H9 (cell line): ENCODE measurements at regions not wholly inside any gene's neighbourhood (a gene's known extent, or its start where the extent isn't known, plus 50 kb on each side); places are given as distances from the start of the nearest gene placed in this dataset.

Experiments
- DNase-seq: peaks from one replicate; pipeline ENCODE4 v3.0.0-alpha.2; 2017
- H2AFZ ChIP-seq: one replicate; pipeline ENCODE4 v1.6.1; 2013; ENCODE audit warnings: mild to moderate bottlenecking, low read length, control low read depth, moderate library complexity
- H2AK5ac ChIP-seq: 2 replicates; pipeline ENCODE4 v1.6.1; 2013; ENCODE audit warnings: low read length, control low read depth, mixed read lengths; ENCODE audit not compliant: insufficient read length
- H2BK120ac ChIP-seq: one replicate; pipeline ENCODE4 v1.6.1; 2013; ENCODE audit warnings: low read depth, mild to moderate bottlenecking, low read length, control low read depth, inconsistent platforms; ENCODE audit not compliant: poor library complexity, severe bottlenecking
- H2BK12ac ChIP-seq: 2 replicates; pipeline ENCODE4 v1.6.1; 2013; ENCODE audit warnings: low read length, control low read depth, mixed read lengths, low read depth; ENCODE audit not compliant: insufficient read length
- H2BK15ac ChIP-seq: 2 replicates; pipeline ENCODE4 v1.6.1; 2013; ENCODE audit warnings: low read depth, low read length, control low read depth
- H2BK20ac ChIP-seq: one replicate; pipeline ENCODE4 v1.6.1; 2013; ENCODE audit warnings: low read depth, mild to moderate bottlenecking, low read length, control low read depth, inconsistent platforms; ENCODE audit not compliant: poor library complexity, severe bottlenecking
- H2BK5ac ChIP-seq: 2 replicates; pipeline ENCODE4 v1.6.1; 2013; ENCODE audit warnings: low read length, control low read depth, mixed read lengths; ENCODE audit not compliant: insufficient read length
- H3K14ac ChIP-seq: 2 replicates; pipeline ENCODE4 v1.6.1; 2013; ENCODE audit warnings: low read length, control low read depth; ENCODE audit not compliant: insufficient read depth
- H3K18ac ChIP-seq: 2 replicates; pipeline ENCODE4 v1.6.1; 2013; ENCODE audit warnings: low read depth, mild to moderate bottlenecking, mixed read lengths, low read length, control low read depth; ENCODE audit not compliant: insufficient read length
- H3K23ac ChIP-seq: 2 replicates; pipeline ENCODE4 v1.6.1; 2013; ENCODE audit warnings: low read length, control low read depth, mixed read lengths, low read depth; ENCODE audit not compliant: insufficient read length
- H3K23me2 ChIP-seq: 2 replicates; pipeline ENCODE4 v1.6.1; 2013; ENCODE audit warnings: low read depth, mild to moderate bottlenecking, mixed read lengths, low read length, control low read depth; ENCODE audit not compliant: insufficient read length, poor library complexity, severe bottlenecking
- H3K27ac ChIP-seq: 2 replicates; pipeline ENCODE4 v1.5.1; 2013; ENCODE audit warnings: low read length, control low read depth, mixed read lengths, low read depth; ENCODE audit not compliant: insufficient read length
- H3K27me3 ChIP-seq: 2 replicates; pipeline ENCODE4 v1.6.1; 2013; ENCODE audit warnings: low read length, control low read depth, inconsistent platforms; ENCODE audit not compliant: insufficient read depth
- H3K4ac ChIP-seq: 2 replicates; pipeline ENCODE4 v1.6.1; 2013; ENCODE audit warnings: low read depth, mild to moderate bottlenecking, control low read depth, inconsistent platforms, low read length, moderate library complexity
- H3K4me1 ChIP-seq: 2 replicates; pipeline ENCODE4 v1.6.1; 2013; ENCODE audit warnings: low read length, control low read depth, inconsistent platforms; ENCODE audit not compliant: insufficient read depth
- H3K4me2 ChIP-seq: 2 replicates; pipeline ENCODE4 v1.6.1; 2013; ENCODE audit warnings: low read length, control low read depth, mixed read lengths; ENCODE audit not compliant: insufficient read length, insufficient read depth
- H3K56ac ChIP-seq: 2 replicates; pipeline ENCODE4 v1.6.1; 2013; ENCODE audit warnings: low read depth, mild to moderate bottlenecking, mixed read lengths, low read length, control low read depth; ENCODE audit not compliant: insufficient read length
- H3K79me1 ChIP-seq: 2 replicates; pipeline ENCODE4 v1.6.1; 2013; ENCODE audit warnings: low read depth, mild to moderate bottlenecking, moderate library complexity, low read length, control low read depth, inconsistent platforms; ENCODE audit not compliant: insufficient read depth, poor library complexity, severe bottlenecking
- H3K79me2 ChIP-seq: 2 replicates; pipeline ENCODE4 v1.6.1; 2013; ENCODE audit warnings: low read length, control low read depth, inconsistent platforms; ENCODE audit not compliant: insufficient read depth
- H3K9ac ChIP-seq: 2 replicates; pipeline ENCODE4 v1.6.1; 2013; ENCODE audit warnings: low read length, control low read depth, mixed read lengths; ENCODE audit not compliant: insufficient read length; ENCODE audit errors: extremely low read depth
- H3K9me3 ChIP-seq: one replicate; pipeline ENCODE4 v1.6.1; 2013; ENCODE audit warnings: low read depth, low read length, inconsistent platforms; ENCODE audit not compliant: control insufficient read depth
- H3T11ph ChIP-seq: one replicate; pipeline ENCODE4 v1.6.1; 2013; ENCODE audit warnings: mild to moderate bottlenecking, low read length, control low read depth, inconsistent platforms
- H4K20me1 ChIP-seq: one replicate; pipeline ENCODE4 v1.6.1; 2013; ENCODE audit not compliant: control insufficient read depth, insufficient read length, insufficient read depth
- H4K5ac ChIP-seq: 2 replicates; pipeline ENCODE4 v1.6.1; 2013; ENCODE audit warnings: low read depth, mild to moderate bottlenecking, mixed read lengths, low read length, control low read depth; ENCODE audit not compliant: insufficient read length
- H4K8ac ChIP-seq: replicated peaks from 2 replicates; pipeline ENCODE4 v1.6.1; 2013; ENCODE audit warnings: low read length, control low read depth, mixed read lengths, low read depth; ENCODE audit not compliant: insufficient read length
- H4K91ac ChIP-seq: 2 replicates; pipeline ENCODE4 v1.6.1; 2013; ENCODE audit warnings: low read depth, mild to moderate bottlenecking, moderate library complexity, mixed read lengths, low read length, control low read depth; ENCODE audit not compliant: insufficient read length
- H3K27ac Mint-ChIP-seq, 3 experiments: 2 replicates in 2 of 3; 3 replicates in 1 of 3; pipeline ENCODE4 v1.8.0; 2020 to 2021; ENCODE audit warnings: mixed read lengths in 3 of 3, mild to moderate bottlenecking in 1 of 3, moderate library complexity in 1 of 3
- H3K27me3 Mint-ChIP-seq: 2 replicates; pipeline ENCODE4 v1.8.0; 2021; ENCODE audit warnings: low read depth, mild to moderate bottlenecking, moderate library complexity, mixed read lengths
- H3K36me3 Mint-ChIP-seq, 3 experiments: 2 replicates in 2 of 3; 3 replicates in 1 of 3; pipeline ENCODE4 v1.8.0; 2020 to 2021; ENCODE audit warnings: low read depth in 3 of 3, mixed read lengths in 3 of 3; ENCODE audit not compliant: insufficient read depth in 1 of 3
- H3K4me1 Mint-ChIP-seq, 2 experiments: 2 replicates each; pipeline ENCODE4 v1.8.0; 2020; ENCODE audit warnings: mixed read lengths in 2 of 2
- H3K4me3 Mint-ChIP-seq, 2 experiments: 2 replicates in 1 of 2; 3 replicates in 1 of 2; pipeline ENCODE4 v1.8.0; 2020 to 2021; ENCODE audit warnings: mild to moderate bottlenecking in 2 of 2, mixed read lengths in 2 of 2, moderate library complexity in 1 of 2
- H3K9me3 Mint-ChIP-seq, 2 experiments: 2 replicates in 1 of 2; 3 replicates in 1 of 2; pipeline ENCODE4 v1.8.0; 2020; ENCODE audit warnings: mild to moderate bottlenecking in 2 of 2, mixed read lengths in 2 of 2, moderate library complexity in 1 of 2
- CTCF ChIP-seq: fragments of 200-600 bp; sonication (generic); conservative IDR thresholded peaks from 3 replicates; pipeline ENCODE4 v1.8.0; 2021; ENCODE audit warnings: antibody characterized with exemption, mild to moderate bottlenecking
- WGBS: extraction: QIAGEN DNeasy Blood & Tissue Kit; methylation state at CpG from one replicate; pipeline ENCODE4 v1.1.7; 2013; ENCODE audit warnings: missing lambda C conversion rate, low lambda C conversion rate, mixed read lengths; ENCODE audit not compliant: insufficient read length; ENCODE audit errors: extremely low coverage; 5-methylcytosine and 5-hydroxymethylcytosine counted together

DNA sequence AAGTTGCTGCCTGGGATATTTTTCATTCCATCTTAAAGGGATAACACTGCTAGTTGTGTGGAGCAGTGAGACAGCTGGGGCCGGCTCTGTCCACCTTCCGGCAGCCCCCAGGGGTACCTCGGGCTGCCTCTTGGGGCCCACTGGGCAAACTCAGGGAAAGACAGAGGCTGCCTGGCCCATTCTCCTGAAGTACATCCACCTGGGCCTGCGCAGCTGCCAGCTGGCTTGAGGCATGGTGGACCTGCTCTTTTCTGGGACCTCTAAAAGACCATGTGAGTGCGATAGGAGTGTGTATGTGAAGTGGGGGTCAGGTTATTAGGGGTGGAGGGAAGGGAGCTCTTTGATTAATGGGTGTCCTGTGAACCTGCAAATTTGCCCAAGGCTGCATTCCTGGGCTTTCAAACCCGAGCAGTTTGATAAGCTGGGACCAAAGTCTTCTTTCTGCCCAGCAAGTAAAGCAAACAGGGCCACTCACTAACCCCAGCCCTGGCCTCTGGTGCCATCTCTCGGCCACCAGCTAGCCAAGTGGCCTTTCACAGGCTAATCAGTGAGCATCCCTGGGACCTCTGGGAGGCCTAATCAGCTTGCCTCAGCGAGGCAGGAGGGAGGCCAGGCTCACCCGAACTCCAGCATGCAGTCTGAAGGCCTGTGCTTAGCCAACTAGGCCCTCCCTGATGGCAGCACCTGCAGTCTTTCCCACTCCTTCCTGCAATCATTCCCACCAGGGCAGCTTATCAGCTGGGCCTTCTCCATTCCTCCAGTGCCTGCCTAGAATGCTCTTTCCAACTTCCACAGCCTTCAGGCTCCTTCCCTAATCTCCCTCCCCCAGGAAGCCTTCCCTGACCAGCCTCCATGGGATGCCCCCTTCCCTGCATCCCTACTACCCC, 954.7 kb upstream of the ZNF722 start:
- peaks cover 6% of the 10 kb centered on the region for H3K27me3 Mint-ChIP-seq
- Histone ChIP-seq H4K91ac (no peak overlapping the region), H3K56ac (no peak overlapping the region), H3K14ac (no peak overlapping the region), H3K27ac (no peak overlapping the region), H3K4me2 (no peak overlapping the region), H2BK12ac (no peak overlapping the region), H3K23ac (no peak overlapping the region), H3K9ac (no peak overlapping the region), H3K27me3 (no peaks in the 10 kb centered on the region), H3T11ph (no peak overlapping the region), H2BK15ac (no peak overlapping the region), H3K18ac (no peak overlapping the region), H3K23me2 (no peaks in the 10 kb centered on the region), H3K79me1 (no peaks in the 10 kb centered on the region), H3K79me2 (no peaks in the 10 kb centered on the region), H4K8ac (no peak overlapping the region), H4K5ac (no peak overlapping the region), H2AK5ac (no peak overlapping the region), H2AFZ (no peak overlapping the region), H3K9me3 (peaks cover 100% of the 10 kb centered on the region), H2BK20ac (no peak overlapping the region), H3K4ac (no peak overlapping the region), H2BK120ac (no peak overlapping the region), H4K20me1 (no peaks in the 10 kb centered on the region), H3K4me1 (no peaks in the 10 kb centered on the region), H2BK5ac (no peak overlapping the region)
- DNase-seq = no peak
- WGBS = no CpG with 5 or more reads among the region's 9 CpGs
- H3K27ac Mint-ChIP-seq = no peak overlapping the region
- TF ChIP-seq CTCF = no peak
- peaks cover 16 to 65% (median 40%) of the 10 kb centered on the region in 3 experiments; a peak in 6 of 7 replicates for H3K36me3 Mint-ChIP-seq
- H3K4me1 Mint-ChIP-seq = no peaks in the 10 kb centered on the region
- peaks cover 50 to 51% of the 10 kb centered on the region in 2 experiments for H3K9me3 Mint-ChIP-seq
- H3K4me3 Mint-ChIP-seq = no peak overlapping the region
